ENCODE measurements at regions not wholly inside any gene's neighbourhood (a gene's known extent, or its start where the extent isn't known, plus 50 kb on each side); places are given as distances from the start of the nearest gene placed in this dataset.

DNA sequence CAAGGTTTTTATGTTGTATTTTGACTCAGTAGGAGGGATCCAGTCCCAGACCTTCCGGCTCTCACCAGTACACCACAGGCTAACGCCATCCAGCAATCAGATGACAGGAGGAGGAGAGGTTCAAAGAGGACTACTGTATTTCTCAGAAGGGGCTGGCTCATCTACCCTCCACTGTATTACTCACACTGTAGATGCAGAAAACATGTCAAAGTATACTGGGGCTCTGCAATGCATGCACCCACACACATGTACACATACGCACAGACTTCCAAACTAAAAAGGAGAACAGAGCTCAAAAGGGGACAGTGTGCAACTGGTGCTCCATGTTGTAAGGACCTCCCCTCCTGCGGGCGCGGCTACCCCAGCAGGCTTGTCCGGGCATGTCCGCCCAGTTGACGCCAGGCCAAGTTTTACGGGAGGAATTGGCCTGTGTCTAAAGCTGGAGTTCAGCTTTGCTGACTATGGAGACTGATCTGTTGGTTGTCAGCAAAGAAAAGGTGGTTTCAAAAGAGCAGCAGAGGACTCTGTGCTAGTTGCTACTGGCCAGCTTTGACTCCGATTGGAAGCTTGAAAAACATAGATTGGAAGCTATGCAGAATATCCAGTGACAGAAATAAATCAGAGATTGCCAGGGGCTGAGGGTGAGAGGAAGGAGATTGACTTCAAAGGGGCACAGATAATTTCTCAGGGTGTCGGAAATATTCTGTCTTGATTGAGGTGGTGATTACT is 314.2 kb downstream of the DLEU7 start:
- no peak for TF ChIP-seq EZH2 (IDR thresholded peaks at IDR 0.05; ENCODE audit: low read length, missing control alignments)
- TF ChIP-seq, protein P1, sequence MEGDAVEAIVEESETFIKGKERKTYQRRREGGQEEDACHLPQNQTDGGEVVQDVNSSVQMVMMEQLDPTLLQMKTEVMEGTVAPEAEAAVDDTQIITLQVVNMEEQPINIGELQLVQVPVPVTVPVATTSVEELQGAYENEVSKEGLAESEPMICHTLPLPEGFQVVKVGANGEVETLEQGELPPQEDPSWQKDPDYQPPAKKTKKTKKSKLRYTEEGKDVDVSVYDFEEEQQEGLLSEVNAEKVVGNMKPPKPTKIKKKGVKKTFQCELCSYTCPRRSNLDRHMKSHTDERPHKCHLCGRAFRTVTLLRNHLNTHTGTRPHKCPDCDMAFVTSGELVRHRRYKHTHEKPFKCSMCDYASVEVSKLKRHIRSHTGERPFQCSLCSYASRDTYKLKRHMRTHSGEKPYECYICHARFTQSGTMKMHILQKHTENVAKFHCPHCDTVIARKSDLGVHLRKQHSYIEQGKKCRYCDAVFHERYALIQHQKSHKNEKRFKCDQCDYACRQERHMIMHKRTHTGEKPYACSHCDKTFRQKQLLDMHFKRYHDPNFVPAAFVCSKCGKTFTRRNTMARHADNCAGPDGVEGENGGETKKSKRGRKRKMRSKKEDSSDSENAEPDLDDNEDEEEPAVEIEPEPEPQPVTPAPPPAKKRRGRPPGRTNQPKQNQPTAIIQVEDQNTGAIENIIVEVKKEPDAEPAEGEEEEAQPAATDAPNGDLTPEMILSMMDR (conservative IDR thresholded peaks at IDR 0.05 in 1 of 2, IDR thresholded peaks at IDR 0.05 in 1 of 2; ENCODE audit: low read depth in 1 of 2, low read length in 2 of 2), result no peak
- Histone ChIP-seq H2AFZ (ENCODE audit: low read length) (peak overlapping the region; percentile 67), H3K4me3 (replicated peaks in 1 of 4; ENCODE audit: control extremely low read depth in 1 of 4, insufficient read depth in 1 of 4, low read depth in 3 of 4, low read length in 4 of 4) (peak overlapping the region in 3 of 4 experiments; percentile 6 to 46 (median 43)), H3K9me3 (ENCODE audit: control insufficient read depth, insufficient read depth, low read depth, low read length) (no peaks in the 10 kb centered on the region), H3K27ac (ENCODE audit: insufficient read depth, low read length) (peak overlapping the region; percentile 74), H3K4me2 (ENCODE audit: extremely low read depth, insufficient read depth, low read length) (peak overlapping the region; percentile 30), H3K4me1 (ENCODE audit: control insufficient read depth, extremely low read depth, insufficient read depth, low read length) (peaks cover 7% of the 10 kb centered on the region), H3K27me3 (ENCODE audit: control insufficient read depth, insufficient read depth, low read length) (no peaks in the 10 kb centered on the region), H3K36me3 (ENCODE audit: control insufficient read depth, insufficient read depth, low read length) (no peaks in the 10 kb centered on the region), H4K20me1 (ENCODE audit: control insufficient read depth, extremely low read depth, insufficient read depth, low read length) (no peaks in the 10 kb centered on the region), H3K79me2 (ENCODE audit: control insufficient read depth, insufficient read depth, low read length) (no peaks in the 10 kb centered on the region), H3K9ac (ENCODE audit: insufficient read depth, low read length) (peak overlapping the region; percentile 1)
- DNase-seq (ENCODE audit: low read depth in 2 of 2), result peak; percentile 93 to 96

DNA sequence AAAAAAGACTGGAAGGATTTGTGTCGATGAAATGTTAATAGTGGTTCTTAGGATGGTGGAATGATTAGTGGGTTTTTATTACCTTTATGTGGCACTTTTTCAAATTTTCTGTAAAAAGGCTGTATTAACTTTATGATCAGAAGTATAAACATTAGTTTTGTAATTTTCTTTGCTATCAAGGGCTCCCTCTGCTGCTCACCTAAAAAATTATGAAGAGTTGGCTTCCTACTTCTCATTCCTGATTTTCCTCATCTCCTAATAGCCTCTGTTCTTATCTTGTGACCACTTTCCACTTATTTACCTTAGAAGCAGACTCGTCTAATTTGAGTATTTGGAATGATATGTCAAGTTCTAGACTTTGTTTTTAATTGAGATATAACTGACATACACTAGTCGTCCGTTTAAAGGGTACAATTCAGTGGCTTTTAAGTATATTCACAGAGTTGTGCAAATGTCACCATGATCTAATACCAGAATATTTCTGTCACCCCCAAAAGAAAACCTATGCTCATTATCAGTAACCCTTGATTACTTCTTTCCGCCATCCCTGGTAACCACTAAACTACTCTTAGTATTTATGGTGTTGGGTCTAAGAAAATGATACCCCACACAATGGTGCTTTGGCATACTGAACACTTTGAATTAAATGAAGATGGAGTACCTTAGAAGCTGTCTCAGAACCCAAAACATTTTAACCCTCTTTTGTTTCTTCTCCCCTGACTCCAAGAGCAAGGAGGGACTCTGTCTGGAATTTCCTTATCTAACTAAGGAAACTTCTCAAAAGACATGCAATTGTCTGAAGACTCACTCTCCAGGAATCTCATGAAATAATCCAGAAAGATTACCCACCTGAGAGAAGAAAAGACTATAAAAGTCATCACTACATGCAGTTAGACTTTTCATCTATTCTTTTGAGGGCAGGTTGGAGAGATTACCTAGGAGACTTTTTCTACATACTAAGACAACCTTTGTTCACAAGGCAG is 311.3 kb downstream of the DLEU7 start:
- Histone ChIP-seq H4K20me1 (ENCODE audit: control insufficient read depth, extremely low read depth, insufficient read depth, low read length) (no peaks in the 10 kb centered on the region), H3K4me3 (replicated peaks in 1 of 4; ENCODE audit: control extremely low read depth in 1 of 4, insufficient read depth in 1 of 4, low read depth in 3 of 4, low read length in 4 of 4) (no peak overlapping the region), H3K27me3 (ENCODE audit: control insufficient read depth, insufficient read depth, low read length) (no peaks in the 10 kb centered on the region), H3K79me2 (ENCODE audit: control insufficient read depth, insufficient read depth, low read length) (no peaks in the 10 kb centered on the region), H2AFZ (ENCODE audit: low read length) (no peak overlapping the region), H3K27ac (ENCODE audit: insufficient read depth, low read length) (no peak overlapping the region), H3K9me3 (ENCODE audit: control insufficient read depth, insufficient read depth, low read depth, low read length) (no peaks in the 10 kb centered on the region), H3K36me3 (ENCODE audit: control insufficient read depth, insufficient read depth, low read length) (no peaks in the 10 kb centered on the region), H3K9ac (ENCODE audit: insufficient read depth, low read length) (no peak overlapping the region), H3K4me2 (ENCODE audit: extremely low read depth, insufficient read depth, low read length) (no peak overlapping the region), H3K4me1 (ENCODE audit: control insufficient read depth, extremely low read depth, insufficient read depth, low read length) (peaks cover 7% of the 10 kb centered on the region)
- peak; percentile 53 to 74 for DNase-seq (ENCODE audit: low read depth in 2 of 2)
- TF ChIP-seq EZH2 (IDR thresholded peaks at IDR 0.05; ENCODE audit: low read length, missing control alignments), result no peak
- TF ChIP-seq, protein P1 (conservative IDR thresholded peaks at IDR 0.05 in 1 of 2, IDR thresholded peaks at IDR 0.05 in 1 of 2; ENCODE audit: low read depth in 1 of 2, low read length in 2 of 2), result peak; percentile 42 to 61

DNA sequence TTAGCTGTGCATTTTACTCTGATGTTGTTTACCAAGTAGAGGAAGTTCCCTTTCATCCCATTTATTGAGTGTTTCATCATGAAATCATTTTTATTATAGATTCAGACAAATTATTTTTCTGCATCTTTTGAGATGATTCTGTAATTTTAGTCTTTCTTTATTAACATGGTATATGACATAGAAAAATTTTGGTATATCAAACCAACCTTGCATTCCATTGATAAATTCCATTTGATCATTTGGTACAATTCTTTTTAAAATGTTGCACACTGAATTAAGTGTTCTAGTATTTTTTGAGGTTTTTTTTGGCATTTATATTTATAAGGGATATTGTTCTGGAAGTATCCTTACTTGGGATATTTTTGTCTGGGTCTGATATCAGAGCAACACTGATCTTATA is 308.4 kb downstream of the DLEU7 start:
- no peaks in the 10 kb centered on the region for H3K36me3 ChIP-seq (ENCODE audit: control insufficient read depth, insufficient read depth, low read length)
- no peak for TF ChIP-seq EZH2 (IDR thresholded peaks at IDR 0.05; ENCODE audit: low read length, missing control alignments)
- TF ChIP-seq, protein P1 (conservative IDR thresholded peaks at IDR 0.05 in 1 of 2, IDR thresholded peaks at IDR 0.05 in 1 of 2; ENCODE audit: low read depth in 1 of 2, low read length in 2 of 2), result no peak
- no peaks in the 10 kb centered on the region for H3K79me2 ChIP-seq (ENCODE audit: control insufficient read depth, insufficient read depth, low read length)
- no peaks in the 10 kb centered on the region for H3K4me1 ChIP-seq (ENCODE audit: control insufficient read depth, extremely low read depth, insufficient read depth, low read length)
- H3K27ac ChIP-seq (ENCODE audit: insufficient read depth, low read length), result no peak overlapping the region
- no peak overlapping the region for H3K4me2 ChIP-seq (ENCODE audit: extremely low read depth, insufficient read depth, low read length)
- H3K4me3 ChIP-seq (replicated peaks in 1 of 4; ENCODE audit: control extremely low read depth in 1 of 4, insufficient read depth in 1 of 4, low read depth in 3 of 4, low read length in 4 of 4), result no peak overlapping the region
- DNase-seq (ENCODE audit: low read depth in 2 of 2), result no peak
- H3K9ac ChIP-seq (ENCODE audit: insufficient read depth, low read length), result no peak overlapping the region
- no peaks in the 10 kb centered on the region for H4K20me1 ChIP-seq (ENCODE audit: control insufficient read depth, extremely low read depth, insufficient read depth, low read length)
- H3K9me3 ChIP-seq (ENCODE audit: control insufficient read depth, insufficient read depth, low read depth, low read length), result no peaks in the 10 kb centered on the region
- H2AFZ ChIP-seq (ENCODE audit: low read length), result no peak overlapping the region
- no peaks in the 10 kb centered on the region for H3K27me3 ChIP-seq (ENCODE audit: control insufficient read depth, insufficient read depth, low read length)

Measured in fibroblast of lung (primary cell).